T-helper 1 cell treated with Interleukin-12 subunit alpha and Interleukin-12 subunit beta and Interleukin-4 antibody, amounts not matched to agents 30 ng/mL and 1 ng/mL, for 36 hours (primary cell): ENCODE measurements at regions not wholly inside any gene's neighbourhood (a gene's known extent, or its start where the extent isn't known, plus 50 kb on each side); places are given as distances from the start of the nearest gene placed in this dataset.
"Not testable (repeated sequence)": the region's sequence is repeated elsewhere in the genome, so short reads cannot be mapped to it uniquely, and the experiment has no call there.

Experiments
- intact Hi-C: fragments of 100-400 bp; cut with micrococcal nuclease; formaldehyde crosslinking; loops from one replicate; pipeline ENCODE4 v1.15.1; 2024

DNA sequence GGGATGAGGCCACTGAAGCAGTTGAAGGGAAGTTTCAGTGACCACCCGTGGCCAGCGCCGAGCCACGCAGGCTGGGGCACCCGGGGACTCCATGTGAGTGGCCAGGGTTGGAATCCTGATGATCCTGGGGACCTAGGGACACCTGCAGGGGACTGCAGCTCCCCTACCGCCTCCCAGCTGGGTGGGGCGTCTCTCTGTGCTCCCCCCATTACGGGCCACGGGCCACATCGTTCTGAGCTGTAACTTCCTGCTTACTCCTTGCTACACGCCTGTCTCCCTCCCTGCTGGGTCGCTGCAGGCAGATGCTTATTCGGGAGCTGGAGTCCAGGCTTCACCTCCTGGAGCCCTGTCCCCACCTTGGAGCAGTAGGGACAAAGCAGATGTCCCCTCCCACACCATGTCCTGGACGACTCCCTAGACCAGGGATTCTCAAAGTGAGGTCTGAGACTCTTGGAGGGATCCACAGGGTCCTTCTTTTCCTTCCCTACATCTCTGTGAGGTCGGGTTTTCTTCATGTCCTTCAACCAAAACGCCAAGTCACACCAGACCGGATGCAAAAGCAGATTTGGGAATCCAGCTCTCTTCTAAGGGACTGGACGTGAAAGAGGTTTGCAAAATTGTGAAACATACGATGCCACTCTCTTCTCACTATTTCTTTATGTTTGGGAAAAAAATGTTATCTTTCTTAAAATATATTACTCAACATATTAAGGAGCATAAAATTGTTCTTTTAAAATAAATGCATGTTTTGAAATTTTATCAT, 85.9 kb upstream of the NCOR2 start:
- intact Hi-C loops, result no loop called here

DNA sequence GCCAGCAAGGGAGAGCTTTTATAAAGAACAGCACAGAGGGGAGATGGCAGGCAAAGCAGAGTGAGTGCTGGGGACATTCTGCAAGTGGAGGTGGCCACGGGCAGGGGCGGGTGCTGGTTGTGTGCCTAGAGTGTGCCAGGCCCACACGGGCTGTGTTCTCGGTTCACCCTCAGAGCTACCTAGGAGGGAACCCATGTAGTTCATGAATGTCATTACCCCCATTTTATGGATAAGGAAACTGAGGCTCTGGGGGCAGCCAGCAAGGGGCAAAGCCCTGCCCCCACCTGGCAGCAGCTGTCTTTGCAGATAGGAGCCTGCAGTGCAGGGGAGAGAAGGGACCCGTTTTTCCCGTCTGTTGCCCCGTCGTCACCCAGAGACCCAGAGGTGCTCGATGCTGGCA, 85.2 kb upstream of the NCOR2 start:
- intact Hi-C loops, result no loop called here

DNA sequence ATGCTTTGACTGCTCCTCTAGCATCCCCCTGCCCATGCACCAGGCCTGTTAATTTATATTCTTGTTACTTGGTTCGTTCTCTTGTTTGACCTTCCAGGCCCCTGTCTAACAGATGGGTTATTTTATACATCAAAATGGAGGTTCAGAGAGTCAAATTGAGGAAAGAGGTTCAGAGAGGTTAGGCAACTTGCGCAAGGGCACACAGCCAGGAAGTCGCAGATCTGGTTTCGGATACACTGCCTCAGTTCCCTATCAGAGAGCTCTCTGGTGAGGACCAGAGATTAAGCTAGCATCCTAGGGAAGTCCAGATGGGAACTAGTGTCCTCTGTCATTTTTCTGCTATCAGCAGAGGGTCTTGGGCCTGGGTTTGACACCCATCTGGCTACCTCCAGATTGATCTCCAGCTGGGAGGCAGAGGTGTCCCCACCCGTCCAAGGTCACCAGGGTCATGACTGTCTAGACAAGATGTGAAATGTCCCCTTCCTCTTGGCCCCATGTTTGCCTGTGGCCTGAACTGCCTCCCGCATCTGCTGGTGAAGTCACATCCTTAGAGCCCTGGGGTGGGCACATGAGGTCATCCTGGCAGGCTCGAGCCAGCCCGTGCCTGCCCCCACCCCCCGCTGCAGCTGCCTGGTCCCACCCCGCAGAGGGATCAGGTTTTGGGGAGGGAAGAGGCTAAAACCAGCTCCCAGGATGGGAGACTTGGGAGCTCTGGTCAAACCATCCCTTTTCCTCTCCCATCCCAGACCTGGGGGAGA, 84.3 kb upstream of the NCOR2 start:
- intact Hi-C loops, result no loop called here

DNA sequence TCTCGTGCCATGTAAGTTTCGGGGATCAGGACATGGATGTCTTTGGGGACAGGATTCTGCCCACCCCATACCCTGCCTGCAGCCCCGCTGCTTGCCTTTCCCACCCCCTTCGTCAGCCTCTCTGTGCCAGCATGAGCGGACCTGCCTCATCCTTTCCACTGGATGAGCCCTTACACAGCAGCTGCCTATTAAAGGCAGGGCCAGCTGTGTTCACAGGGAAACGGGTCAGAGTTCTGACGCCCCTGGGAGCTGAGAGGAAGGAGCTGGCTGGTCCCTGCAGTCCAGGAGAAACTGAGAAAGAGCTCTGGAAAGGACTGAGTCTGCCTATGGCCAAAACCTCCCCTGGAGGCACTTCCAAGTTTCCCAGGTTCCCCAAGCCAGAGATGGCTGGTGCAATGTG, 83.5 kb upstream of the NCOR2 start:
- intact Hi-C loops, result no loop called here

DNA sequence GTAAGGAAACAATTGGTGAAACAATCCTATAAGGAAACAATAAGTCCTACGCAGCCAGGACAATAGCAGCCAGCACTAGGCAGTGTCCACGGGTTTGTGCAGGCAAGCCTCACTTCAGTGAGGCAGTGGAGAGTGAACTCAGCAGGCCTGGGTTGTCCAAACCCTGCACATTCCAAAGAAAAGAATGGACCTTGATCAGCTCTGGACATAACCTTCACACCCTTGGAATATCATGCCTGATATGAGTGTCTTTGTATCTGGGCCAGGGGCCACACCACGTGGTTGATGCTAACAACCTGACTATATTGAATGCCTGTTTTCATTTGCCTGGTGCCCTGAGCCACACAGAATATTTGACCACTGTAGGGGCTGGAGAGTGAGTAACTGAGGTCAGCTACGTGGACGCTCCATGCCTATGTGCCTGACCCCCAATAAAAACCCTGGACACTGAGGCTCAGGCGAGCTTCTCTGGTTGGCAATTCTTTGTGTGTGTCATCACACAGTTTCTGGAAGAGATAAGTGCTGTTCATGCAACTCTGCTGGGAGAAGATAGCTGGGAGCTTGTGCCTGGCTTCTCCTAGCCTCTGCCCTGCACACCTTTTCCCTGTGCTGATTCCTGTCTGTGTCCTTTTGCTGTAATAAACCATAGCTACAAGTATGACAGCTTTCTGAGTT, 81.4 kb upstream of the NCOR2 start:
- intact Hi-C loops, result no loop called here

DNA sequence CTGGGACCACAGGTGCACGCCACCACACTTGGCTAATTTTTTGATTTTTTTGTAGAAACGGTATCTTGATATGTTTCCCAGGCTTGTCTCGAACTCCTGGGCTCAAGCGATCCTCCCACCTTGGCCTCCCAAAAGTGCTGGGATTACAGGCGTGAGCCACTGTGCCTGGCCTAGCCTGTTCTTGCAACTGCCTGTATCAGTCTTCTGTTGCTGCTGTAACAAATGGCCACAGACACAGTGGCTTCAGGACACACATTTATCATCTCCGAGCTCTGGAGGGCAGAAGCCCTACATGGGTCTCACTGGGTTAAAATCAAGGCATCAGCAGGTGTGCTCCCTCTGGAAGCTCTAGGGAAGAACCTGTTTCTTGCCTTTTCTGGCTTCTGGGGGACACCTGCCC, 79.9 kb upstream of the NCOR2 start:
- intact Hi-C loops, result no loop called here

DNA sequence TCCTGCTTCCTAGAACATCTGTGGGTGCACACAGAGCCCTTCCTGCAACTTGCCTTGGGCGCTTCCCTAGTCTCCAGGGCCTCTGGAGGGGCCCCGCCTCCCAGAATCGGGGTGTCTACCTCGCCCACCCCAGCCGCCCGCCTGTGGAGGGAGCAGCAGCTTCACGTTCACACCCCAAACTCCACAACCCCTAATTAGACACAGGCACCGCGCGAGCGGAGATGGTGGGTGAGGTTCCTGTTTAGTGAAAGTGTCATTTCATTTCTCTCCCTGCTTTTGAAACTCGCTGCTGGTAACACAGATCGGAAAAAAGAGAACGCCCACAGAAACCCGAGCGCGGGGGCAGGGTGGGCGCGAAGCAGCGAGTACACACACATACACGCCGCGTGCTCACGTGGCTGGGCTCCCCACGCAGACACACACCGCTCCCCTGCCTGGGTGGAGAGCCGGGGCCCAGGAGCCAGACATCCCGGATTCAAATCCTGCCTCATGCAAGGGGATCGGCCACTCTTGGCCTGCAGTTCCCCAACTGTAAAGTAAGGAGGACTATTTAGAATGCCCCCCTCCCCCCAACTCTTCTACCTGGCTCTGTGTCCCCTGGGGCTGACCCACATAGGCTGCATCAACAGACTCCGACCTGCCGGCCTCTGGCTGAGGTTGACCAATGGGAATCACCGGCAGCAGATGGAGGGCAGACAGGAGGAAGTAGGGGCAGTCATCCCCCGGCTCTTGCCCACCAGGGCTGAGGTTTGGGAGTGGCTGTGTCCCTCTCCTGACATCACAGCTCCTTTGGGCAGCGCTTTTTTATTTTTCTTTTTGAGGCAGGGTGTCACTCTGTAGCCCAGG, 79.2 kb upstream of the NCOR2 start:
- intact Hi-C loops, result no loop called here

DNA sequence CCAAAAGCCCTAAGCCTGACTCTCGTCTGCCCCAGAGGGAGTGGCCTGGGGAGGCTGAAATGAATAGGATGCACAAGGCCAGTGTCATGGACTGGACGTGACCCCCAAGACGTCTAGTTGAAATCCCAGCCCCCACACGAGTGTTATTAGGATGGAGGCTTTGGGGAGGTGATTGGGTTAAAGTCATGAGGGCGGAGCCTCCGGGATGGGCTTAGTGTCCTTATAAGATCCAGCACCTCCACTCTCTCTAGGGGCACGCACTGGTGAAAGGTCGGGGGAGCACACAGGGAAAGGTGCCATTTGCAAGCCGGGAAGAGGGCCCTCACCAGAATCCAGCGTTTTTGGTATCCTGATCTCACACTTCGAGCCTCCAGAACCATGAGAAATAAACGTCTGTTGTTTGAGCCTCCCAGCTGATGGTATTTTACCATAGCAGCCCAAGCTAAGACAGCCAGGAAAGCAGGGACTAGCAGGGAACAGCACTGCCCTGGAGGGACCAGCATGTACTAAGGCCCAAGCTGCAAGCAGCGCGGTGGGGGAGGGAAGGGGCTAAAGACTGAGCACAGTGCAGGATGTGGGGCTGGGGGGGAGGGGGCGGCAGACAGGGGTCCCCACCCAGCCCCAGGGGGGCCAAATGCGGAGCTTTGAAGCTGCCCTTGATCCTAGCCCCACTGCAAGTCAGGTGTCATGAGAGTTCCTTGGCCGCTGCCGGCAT, 78.3 kb upstream of the NCOR2 start:
- intact Hi-C loops, result no loop called here

DNA sequence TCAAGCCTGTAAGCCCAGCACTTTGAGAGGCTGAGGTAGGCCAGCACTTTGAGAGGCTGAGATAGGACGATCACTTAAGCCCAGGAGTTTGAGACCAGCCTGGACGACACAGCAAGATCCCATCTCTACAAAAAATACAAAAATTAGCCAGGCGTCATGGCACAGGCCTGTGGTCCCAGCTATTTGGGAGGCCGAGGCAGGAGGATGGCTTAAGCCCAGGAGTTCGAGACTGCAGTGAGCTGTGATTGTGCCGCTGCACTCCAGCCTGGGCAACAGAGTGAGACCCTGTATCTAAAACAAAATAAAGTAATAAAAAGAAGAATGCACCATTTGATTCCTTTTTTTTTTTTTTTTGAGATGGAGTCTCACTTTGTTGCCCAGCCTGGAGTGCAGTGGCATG, 76.4 kb upstream of the NCOR2 start:
- intact Hi-C loops, result not testable (repeated sequence)

DNA sequence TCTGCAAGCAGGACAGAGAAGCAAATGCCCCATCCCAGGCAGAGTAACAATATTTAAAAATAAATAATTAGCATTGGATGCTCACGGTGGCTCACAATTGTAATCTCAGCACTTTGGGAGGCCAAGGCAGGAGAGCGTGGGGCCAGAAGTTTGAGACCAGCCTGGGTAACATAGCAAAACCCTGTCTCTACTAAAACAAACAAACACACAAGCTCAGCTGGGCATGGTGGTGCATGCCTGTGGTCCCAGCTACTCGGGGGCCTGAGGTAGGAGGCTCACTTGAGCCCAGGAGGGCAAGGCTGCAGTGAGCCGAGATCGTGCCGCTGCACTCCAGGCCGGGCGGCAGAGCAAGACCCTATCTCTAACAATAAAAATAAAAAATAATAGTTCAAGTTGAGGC, 74.7 kb upstream of the NCOR2 start:
- intact Hi-C loops, result no loop called here

DNA sequence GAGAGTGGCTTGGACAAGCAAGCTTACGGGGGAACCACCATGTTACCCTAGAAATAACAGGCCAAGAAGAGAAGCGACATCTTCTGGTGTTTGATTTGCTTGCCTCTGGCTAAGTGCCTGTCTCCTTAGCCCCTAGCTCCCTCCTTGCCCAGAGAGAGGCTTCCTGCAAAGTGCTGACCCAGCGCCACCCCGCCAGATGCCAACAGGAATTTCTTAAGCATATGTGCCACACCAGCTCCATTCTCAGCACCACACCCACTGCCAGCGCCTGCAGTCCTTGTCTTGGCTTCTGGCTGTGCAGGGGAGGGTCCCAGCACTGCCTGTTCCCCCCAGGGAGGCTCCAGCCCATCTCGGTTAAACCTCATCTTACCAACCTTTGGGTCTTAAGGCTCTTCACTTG, 74.2 kb upstream of the NCOR2 start:
- intact Hi-C loops, result no loop called here

DNA sequence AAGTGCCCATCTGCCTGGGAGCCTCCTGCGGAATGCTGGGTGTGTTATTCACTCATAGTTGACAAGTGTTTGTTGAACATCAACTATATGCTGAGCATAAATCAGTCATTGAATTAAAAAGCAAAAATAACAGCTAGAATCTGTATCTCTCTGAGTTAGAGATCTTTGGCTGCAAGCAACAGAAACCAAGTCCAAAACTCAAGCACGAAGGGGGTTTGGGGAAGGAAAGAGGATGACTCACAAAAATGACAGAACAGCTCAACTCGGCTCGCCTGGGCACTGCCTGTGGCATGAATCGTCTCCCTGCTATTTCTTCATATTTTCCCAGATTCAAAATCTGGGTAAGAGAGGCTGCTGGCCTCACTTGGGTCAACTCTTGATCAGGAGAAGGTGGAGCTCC, 72.6 kb upstream of the NCOR2 start:
- intact Hi-C loops, result no loop called here

DNA sequence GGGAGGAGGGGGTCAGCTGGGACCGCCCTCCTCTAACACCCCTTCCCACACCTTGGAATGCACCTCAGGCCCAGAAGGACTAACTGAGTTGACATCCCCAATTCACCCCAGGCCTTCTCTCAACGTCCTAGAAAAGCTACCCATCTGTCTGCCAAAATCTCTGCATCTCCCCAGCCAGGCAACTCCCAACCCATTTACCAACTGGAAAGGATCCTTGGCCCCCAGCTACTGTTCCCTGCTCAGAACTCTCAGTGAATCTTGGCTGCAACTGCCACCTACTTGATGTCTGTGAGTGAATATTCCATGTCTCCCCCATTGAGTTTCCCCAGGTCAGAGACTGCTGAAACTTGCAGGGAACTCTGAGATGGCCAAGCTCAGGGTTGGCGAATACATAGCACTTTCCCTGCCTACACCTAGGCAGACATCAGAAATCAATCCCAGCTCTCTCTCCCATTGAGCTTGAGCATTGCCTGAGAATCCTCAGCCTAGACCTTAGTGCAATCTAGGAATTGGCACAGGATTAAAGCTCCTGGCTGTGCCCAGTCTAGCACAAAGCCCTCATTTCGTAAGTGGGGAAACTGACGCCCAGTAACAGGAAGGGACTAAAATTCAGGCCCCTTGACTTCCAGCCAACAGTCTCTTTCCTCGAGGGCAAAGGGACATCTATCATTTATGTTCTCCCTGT, 71.9 kb upstream of the NCOR2 start:
- intact Hi-C loops, result loop anchor here (5.0 kb wide), 1 partner anchor 73 kb away; no protein-coding TSS in a partner anchor

DNA sequence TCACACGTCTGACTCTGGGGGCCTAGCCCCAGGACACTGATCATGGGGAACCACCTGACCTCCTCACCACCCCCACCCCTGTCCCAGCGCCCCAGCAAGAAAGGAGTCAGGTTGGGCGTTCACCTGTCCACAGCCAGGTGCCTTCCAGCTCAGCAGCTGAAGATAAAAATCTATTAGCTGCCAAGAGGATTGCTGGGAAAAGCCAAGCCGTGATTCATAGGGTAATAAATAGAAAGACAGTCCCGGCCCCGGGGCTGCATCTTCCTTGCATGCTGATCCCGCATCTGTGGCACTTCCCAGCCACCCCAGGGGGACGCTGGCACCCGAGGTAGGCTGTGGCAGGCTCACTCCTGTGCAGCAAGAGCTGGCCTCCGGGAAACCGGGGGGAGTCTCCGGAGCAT, 70.2 kb upstream of the NCOR2 start:
- intact Hi-C loops, result loop anchor here (2.0 to 5.0 kb wide), 2 partner anchors 71 to 75 kb away; partner anchors contain the start of gene NCOR2

DNA sequence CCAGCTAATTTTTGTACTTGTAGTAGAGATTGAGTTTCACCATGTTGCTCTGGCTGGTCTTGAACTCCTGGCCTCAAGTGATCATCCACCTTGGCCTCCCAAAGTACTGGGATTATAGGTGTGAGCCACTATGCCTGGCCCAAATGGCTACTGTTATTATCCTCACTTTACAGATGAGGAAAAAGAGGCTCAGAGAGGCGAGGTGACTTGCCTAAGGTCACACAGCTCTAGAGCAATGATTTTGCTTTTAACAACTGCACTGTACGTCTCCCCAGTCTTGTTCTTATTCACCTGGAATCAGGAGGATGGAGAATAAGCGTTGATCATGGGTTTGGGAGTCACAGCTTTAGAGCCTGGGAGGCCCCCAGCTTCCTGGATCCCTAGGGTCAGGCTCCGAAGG, 69.8 kb upstream of the NCOR2 start:
- intact Hi-C loops, result loop anchor here (2.0 to 5.0 kb wide), 2 partner anchors 70 to 75 kb away; partner anchors contain the start of gene NCOR2

DNA sequence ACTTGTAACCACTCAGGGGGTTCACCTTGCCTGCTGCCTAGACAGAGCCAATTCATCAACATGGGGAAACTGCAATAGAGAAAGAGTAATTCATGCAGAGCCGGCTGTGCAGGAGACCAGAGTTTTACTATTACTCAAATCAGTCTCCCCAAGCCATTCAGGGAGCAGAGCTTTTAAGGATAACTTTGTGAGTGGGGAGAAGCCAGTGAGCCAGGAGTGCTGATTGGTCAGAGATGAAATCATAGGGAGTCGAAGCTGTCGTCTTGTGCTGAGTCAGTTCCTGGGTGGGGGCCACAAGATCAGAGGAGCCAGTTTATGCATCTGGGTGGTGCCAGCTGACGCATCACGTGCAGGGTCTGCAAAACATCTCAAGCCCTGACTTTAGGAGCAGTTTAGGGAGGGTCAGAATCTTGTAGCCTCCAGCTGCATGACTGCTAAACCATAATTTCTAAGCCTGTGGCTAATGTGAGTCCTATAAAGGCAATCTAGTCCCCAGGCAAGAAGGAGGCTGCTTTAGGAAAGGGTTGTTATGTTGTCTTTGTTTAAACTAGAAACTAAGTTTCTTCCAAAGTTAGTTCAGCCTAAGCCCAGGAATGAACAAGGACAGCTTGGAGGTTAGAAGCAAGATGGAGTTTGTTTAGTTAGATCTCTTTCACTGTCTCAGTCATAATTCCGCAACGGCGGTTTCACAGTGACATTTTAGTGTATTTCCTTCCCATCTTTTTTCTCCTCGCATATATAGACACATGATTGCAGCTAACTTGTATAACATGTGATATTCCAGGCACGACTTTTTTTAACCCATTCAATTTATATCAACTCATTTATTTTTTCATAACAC, 68.9 kb upstream of the NCOR2 start:
- intact Hi-C loops, result loop anchor here (2.0 to 5.0 kb wide), 2 partner anchors 70 to 76 kb away; partner anchors contain the start of gene NCOR2

DNA sequence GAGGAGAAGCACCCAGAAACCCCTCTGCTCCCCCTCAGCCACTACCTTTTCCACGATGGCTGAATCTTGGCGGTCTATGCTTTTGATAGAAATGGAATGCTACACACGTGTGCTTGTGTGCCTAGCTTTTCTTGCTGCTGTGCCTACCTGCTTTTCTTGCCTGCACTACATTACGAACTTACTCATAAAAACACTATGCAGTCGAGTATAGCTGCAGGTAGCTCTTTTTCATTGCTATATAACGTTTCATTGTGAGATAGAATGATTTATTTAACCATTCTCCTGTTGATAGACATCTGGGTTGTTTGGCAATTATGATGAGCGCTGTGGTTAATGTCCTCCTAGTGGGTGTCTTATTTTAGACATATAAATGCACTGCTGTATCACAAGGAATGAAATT, 67.9 kb upstream of the NCOR2 start:
- intact Hi-C loops, result loop anchor here (5.0 kb wide), 1 partner anchor 77 kb away; no protein-coding TSS in a partner anchor

DNA sequence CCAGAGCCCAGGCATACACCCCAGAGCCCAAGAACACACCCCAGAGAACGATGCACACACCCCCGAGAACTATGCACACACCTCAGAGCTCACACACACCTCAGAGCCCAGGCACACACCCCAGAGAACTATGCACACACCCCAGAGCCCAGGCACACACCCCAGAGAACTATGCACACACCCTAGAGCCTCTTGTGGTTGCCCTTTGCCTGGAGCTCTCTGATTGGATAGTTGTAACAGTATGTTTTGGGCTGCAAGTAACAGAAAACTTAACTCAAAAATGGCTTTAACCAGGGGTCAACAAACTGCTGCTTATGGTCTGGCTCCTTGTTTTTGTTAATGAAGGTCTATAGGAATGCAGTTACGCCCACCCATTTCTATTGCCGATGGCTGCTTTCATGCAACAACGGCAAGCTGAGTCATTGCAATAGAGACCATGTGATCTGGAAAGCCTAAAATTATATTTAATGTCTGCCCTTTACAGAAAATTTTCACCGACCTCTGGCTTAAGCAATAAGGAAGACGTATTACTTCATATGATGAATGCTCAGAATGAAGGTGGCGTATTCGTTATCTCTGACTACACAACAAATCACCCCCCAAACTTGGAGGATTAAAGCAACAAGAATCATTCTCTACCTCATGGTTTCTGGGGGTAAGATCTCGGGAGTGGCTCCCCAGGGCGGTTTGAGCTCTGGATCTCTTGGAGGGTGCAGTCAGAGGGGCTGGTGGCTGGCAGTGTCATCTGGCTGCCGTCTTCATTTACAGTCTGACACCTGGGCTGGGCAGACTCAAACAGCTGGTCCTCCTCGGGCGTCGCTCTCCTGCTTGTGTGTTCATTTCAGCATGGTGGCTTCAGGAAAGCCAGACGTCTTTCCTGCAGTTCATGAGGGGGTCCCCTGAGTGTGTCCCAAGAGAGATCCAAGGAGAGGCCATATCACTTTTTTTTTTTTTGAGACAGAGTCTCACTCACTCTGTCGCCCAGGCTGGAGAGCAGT, 66.3 kb upstream of the NCOR2 start:
- intact Hi-C loops, result no loop called here
